GM20431 (cell line): ENCODE measurements at regions not wholly inside any gene's neighbourhood (a gene's known extent, or its start where the extent isn't known, plus 50 kb on each side); places are given as distances from the start of the nearest gene placed in this dataset.
"Not testable (repeated sequence)": the region's sequence is repeated elsewhere in the genome, so short reads cannot be mapped to it uniquely, and the experiment has no call there.

ENCODE experiments used
- in situ Hi-C: fragments of 300-500 bp; cut with MseI, MboI; formaldehyde crosslinking; loops from one replicate; pipeline ENCODE4 v1.15.0; 2020; ENCODE audit warnings: low sequenced_read_pairs; ENCODE audit not compliant: unreplicated experiment

GRCh38 chr11:129694966-129695365 lies 120.7 kb upstream of the TMEM45B start:
- in situ Hi-C loops, result no loop called here

- in situ Hi-C loops, result no loop called here
Observed at GRCh38 chr11:129695571-129696308, 119.9 kb upstream of the TMEM45B start.

- in situ Hi-C loops, result no loop called here
Observed at GRCh38 chr11:129696309-129696989, 119.2 kb upstream of the TMEM45B start.

GRCh38 chr11:129698212-129698611 lies 117.4 kb upstream of the TMEM45B start:
- in situ Hi-C loops, result no loop called here

GRCh38 chr11:129699711-129700304 lies 115.8 kb upstream of the TMEM45B start:
- in situ Hi-C loops, result no loop called here

- in situ Hi-C loops, result no loop called here
Observed at GRCh38 chr11:129700701-129701100, 114.9 kb upstream of the TMEM45B start.

GRCh38 chr11:129701706-129702105 lies 113.9 kb upstream of the TMEM45B start:
- in situ Hi-C loops, result no loop called here

- in situ Hi-C loops, result no loop called here
Observed at GRCh38 chr11:129702410-129703398, 112.9 kb upstream of the TMEM45B start.

GRCh38 chr11:129703846-129704245 lies 111.8 kb upstream of the TMEM45B start:
- in situ Hi-C loops, result no loop called here

- in situ Hi-C loops, result no loop called here
Observed at GRCh38 chr11:129704831-129705230, 110.8 kb upstream of the TMEM45B start.

GRCh38 chr11:129705341-129705740 lies 110.3 kb upstream of the TMEM45B start:
- in situ Hi-C loops, result no loop called here

GRCh38 chr11:129705933-129706332 lies 109.7 kb upstream of the TMEM45B start:
- in situ Hi-C loops, result no loop called here

- in situ Hi-C loops, result no loop called here
Observed at GRCh38 chr11:129709801-129710398, 105.7 kb upstream of the TMEM45B start.

GRCh38 chr11:129710423-129710822 lies 105.2 kb upstream of the TMEM45B start:
- in situ Hi-C loops, result no loop called here

GRCh38 chr11:129711760-129712159 lies 103.9 kb upstream of the TMEM45B start:
- in situ Hi-C loops, result no loop called here

GRCh38 chr11:129712486-129713240 lies 103.0 kb upstream of the TMEM45B start:
- in situ Hi-C loops, result not testable (repeated sequence)

GRCh38 chr11:129719037-129719436 lies 96.6 kb upstream of the TMEM45B start:
- in situ Hi-C loops, result no loop called here

GRCh38 chr11:129720156-129720555 lies 95.5 kb upstream of the TMEM45B start:
- in situ Hi-C loops, result no loop called here

- in situ Hi-C loops, result no loop called here
Observed at GRCh38 chr11:129720994-129721393, 94.7 kb upstream of the TMEM45B start.
